ENCODE measurements at regions not wholly inside any gene's neighbourhood (a gene's known extent, or its start where the extent isn't known, plus 50 kb on each side); places are given as distances from the start of the nearest gene placed in this dataset.

DNA sequence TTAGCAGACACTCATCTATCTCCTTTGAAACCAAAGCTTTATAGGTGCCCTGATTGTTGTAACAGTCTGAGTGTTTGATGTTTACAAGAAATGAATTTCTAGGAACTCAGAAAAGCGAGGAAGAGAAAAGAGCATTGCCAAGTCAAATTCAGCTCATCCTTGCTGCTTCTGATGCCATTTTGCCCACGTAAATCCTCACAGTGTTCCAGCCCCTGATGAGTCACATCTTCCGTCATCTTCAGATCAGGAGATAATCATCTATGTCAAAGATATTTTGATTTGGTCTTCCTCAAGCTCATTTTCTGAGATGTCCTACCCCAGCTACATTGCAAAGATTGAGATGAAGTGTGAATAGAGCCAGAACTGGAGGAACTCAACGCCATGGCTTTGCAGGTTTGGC is 426.2 kb downstream of the BMP2 start:
- in situ Hi-C loops (cut with MboI; ENCODE audit: low sequenced_read_pairs) (no loop called here), dilution Hi-C loops (cut with HindIII; ENCODE audit: low sequenced_read_pairs, unreplicated experiment) (no loop called here), intact Hi-C loops (cut with micrococcal nuclease) (no loop called here)
- Histone ChIP-seq H3K36me3 (ENCODE audit: control insufficient read depth, insufficient read depth, low read length) (no peaks in the 10 kb centered on the region), H2AK5ac (ENCODE audit: low read depth, low read length) (no peak overlapping the region), H3K9me1 (ENCODE audit: insufficient read depth, low read length) (no peaks in the 10 kb centered on the region), H3K14ac (replicated peaks; ENCODE audit: low read depth, low read length) (no peak overlapping the region), H3K4me3 (ENCODE audit: insufficient read depth, low read depth, low read length) (no peak overlapping the region), H4K20me1 (ENCODE audit: insufficient read depth, low read length) (no peaks in the 10 kb centered on the region), H2AK9ac (replicated peaks; ENCODE audit: low read depth, low read length, poor library complexity) (no peak overlapping the region), H3K56ac (ENCODE audit: extremely low read depth, insufficient read depth, low read length) (no peak overlapping the region), H3K9me3 (ENCODE audit: control insufficient read depth, insufficient read depth, low read length) (peaks cover 1% of the 10 kb centered on the region), H3K4me1 (ENCODE audit: control insufficient read depth, insufficient read depth, low read length) (no peaks in the 10 kb centered on the region), H3K4ac (ENCODE audit: low read depth, low read length) (no peak overlapping the region), H3K79me1 (ENCODE audit: low read depth in 1 of 2, low read length in 2 of 2) (no peaks in the 10 kb centered on the region), H2BK120ac (ENCODE audit: low read depth, low read length) (no peak overlapping the region), H3K9ac (ENCODE audit: low read depth, low read length) (no peak overlapping the region), H3K4me2 (ENCODE audit: low read depth, low read length) (no peak overlapping the region), H2BK5ac (ENCODE audit: low read depth, low read length, poor library complexity, severe bottlenecking) (no peak overlapping the region), H2AFZ (replicated peaks; ENCODE audit: low read length, poor library complexity) (no peak overlapping the region), H4K5ac (ENCODE audit: low read depth, low read length) (no peak overlapping the region), H3K27me3 (ENCODE audit: control insufficient read depth, insufficient read depth, low read length) (no peaks in the 10 kb centered on the region), H3K27ac (ENCODE audit: insufficient read depth, low read length) (no peak overlapping the region), H3K18ac (ENCODE audit: low read depth, low read length) (no peak overlapping the region), H4K8ac (ENCODE audit: low read depth in 2 of 2, low read length in 2 of 2) (no peak overlapping the region), H3K23ac (ENCODE audit: low read depth, low read length) (no peak overlapping the region), H4K91ac (ENCODE audit: insufficient read depth, low read depth, low read length) (no peak overlapping the region), H2BK15ac (ENCODE audit: low read depth, low read length) (no peak overlapping the region), H2BK20ac (ENCODE audit: low read depth, low read length) (no peak overlapping the region)
- DNase-seq (no peak), ATAC-seq (ENCODE audit: low read depth) (no peak)
- ChIA-PET CTCF (no interaction called here), POLR2A (ENCODE audit: unreplicated experiment) (no interaction called here)
- no CpG with 5 or more reads among the region's 4 CpGs for WGBS, 2 experiments (ENCODE audit: extremely low coverage in 2 of 2, insufficient read length in 1 of 2)
- BruUV-seq (replicated peaks), result no TSS peak
- no peak for TF ChIP-seq CHD1 (IDR thresholded peaks at IDR 0.05; ENCODE audit: low read depth, low read length)
- no peak for TF ChIP-seq RFX5 (IDR thresholded peaks at IDR 0.05; ENCODE audit: low read depth, low read length)
- no peak for TF ChIP-seq MAZ (IDR thresholded peaks at IDR 0.05; ENCODE audit: borderline replicate concordance, low read depth, low read length)
- TF ChIP-seq, protein P1, sequence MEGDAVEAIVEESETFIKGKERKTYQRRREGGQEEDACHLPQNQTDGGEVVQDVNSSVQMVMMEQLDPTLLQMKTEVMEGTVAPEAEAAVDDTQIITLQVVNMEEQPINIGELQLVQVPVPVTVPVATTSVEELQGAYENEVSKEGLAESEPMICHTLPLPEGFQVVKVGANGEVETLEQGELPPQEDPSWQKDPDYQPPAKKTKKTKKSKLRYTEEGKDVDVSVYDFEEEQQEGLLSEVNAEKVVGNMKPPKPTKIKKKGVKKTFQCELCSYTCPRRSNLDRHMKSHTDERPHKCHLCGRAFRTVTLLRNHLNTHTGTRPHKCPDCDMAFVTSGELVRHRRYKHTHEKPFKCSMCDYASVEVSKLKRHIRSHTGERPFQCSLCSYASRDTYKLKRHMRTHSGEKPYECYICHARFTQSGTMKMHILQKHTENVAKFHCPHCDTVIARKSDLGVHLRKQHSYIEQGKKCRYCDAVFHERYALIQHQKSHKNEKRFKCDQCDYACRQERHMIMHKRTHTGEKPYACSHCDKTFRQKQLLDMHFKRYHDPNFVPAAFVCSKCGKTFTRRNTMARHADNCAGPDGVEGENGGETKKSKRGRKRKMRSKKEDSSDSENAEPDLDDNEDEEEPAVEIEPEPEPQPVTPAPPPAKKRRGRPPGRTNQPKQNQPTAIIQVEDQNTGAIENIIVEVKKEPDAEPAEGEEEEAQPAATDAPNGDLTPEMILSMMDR (conservative IDR thresholded peaks at IDR 0.05; ENCODE audit: low read depth, low read length), result no peak
- no peak for TF ChIP-seq CEBPB (IDR thresholded peaks at IDR 0.05; ENCODE audit: low read depth, low read length)
- no peak for TF ChIP-seq MAFK (IDR thresholded peaks at IDR 0.05; ENCODE audit: low read depth, low read length)
- TF ChIP-seq, protein P2, sequence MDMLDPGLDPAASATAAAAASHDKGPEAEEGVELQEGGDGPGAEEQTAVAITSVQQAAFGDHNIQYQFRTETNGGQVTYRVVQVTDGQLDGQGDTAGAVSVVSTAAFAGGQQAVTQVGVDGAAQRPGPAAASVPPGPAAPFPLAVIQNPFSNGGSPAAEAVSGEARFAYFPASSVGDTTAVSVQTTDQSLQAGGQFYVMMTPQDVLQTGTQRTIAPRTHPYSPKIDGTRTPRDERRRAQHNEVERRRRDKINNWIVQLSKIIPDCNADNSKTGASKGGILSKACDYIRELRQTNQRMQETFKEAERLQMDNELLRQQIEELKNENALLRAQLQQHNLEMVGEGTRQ (IDR thresholded peaks at IDR 0.05; ENCODE audit: low read depth, low read length), result no peak
- no peak for TF ChIP-seq NFE2L2 (IDR thresholded peaks at IDR 0.05; ENCODE audit: low read depth, low read length)
- no peak for TF ChIP-seq BHLHE40 (IDR thresholded peaks at IDR 0.05; ENCODE audit: low read depth, low read length)
- no peak for TF ChIP-seq POLR2A (IDR thresholded peaks at IDR 0.05; ENCODE audit: low read depth, low read length)
- TF ChIP-seq MXI1 (IDR thresholded peaks at IDR 0.05; ENCODE audit: borderline replicate concordance, low read depth, low read length), result no peak
- TF ChIP-seq SMC3 (IDR thresholded peaks at IDR 0.05; ENCODE audit: low read depth, low read length), result no peak
- TF ChIP-seq, protein P3, sequence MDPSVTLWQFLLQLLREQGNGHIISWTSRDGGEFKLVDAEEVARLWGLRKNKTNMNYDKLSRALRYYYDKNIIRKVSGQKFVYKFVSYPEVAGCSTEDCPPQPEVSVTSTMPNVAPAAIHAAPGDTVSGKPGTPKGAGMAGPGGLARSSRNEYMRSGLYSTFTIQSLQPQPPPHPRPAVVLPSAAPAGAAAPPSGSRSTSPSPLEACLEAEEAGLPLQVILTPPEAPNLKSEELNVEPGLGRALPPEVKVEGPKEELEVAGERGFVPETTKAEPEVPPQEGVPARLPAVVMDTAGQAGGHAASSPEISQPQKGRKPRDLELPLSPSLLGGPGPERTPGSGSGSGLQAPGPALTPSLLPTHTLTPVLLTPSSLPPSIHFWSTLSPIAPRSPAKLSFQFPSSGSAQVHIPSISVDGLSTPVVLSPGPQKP (IDR thresholded peaks at IDR 0.05; ENCODE audit: borderline replicate concordance, low read depth, low read length), result no peak
- TF ChIP-seq RCOR1 (IDR thresholded peaks at IDR 0.05; ENCODE audit: insufficient replicate concordance, low read length), result no peak
- no peak for TF ChIP-seq FOS (IDR thresholded peaks at IDR 0.05; ENCODE audit: low read depth, low read length)
- TF ChIP-seq RAD21 (IDR thresholded peaks at IDR 0.05; ENCODE audit: low read length), result no peak
